ENCODE measurements at regions not wholly inside any gene's neighbourhood (a gene's known extent, or its start where the extent isn't known, plus 50 kb on each side); places are given as distances from the start of the nearest gene placed in this dataset.

DNA sequence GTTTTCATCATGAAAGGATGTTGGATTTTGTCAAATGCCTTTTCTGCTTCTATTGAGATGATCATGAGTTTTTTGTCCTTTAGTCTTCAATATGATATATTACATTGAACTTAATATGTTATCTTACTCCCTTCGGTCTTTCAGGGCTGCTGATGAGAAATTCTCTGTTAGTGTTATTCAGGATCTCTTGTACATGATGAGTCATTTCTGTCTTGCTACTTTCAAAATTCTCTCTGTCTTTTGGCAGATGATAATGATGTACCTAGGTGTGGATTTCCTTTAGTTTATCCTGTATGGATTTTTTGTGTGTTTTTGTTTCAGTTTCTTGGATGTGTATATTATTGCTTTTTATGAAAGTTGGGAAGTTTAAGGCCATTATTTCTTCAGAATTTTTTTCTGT, 320.9 kb upstream of the NPSR1 start:
- no peak overlapping the region for H3K27ac ChIP-seq
- no peaks in the 10 kb centered on the region for H3K36me3 ChIP-seq
- H3K4me1 ChIP-seq (ENCODE audit: low read depth): no peaks in the 10 kb centered on the region
- DNase-seq (ENCODE audit: low read depth in 1 of 2, low spot score in 1 of 2): no peak
- no peaks in the 10 kb centered on the region for H3K27me3 ChIP-seq
- TF ChIP-seq, protein P1, sequence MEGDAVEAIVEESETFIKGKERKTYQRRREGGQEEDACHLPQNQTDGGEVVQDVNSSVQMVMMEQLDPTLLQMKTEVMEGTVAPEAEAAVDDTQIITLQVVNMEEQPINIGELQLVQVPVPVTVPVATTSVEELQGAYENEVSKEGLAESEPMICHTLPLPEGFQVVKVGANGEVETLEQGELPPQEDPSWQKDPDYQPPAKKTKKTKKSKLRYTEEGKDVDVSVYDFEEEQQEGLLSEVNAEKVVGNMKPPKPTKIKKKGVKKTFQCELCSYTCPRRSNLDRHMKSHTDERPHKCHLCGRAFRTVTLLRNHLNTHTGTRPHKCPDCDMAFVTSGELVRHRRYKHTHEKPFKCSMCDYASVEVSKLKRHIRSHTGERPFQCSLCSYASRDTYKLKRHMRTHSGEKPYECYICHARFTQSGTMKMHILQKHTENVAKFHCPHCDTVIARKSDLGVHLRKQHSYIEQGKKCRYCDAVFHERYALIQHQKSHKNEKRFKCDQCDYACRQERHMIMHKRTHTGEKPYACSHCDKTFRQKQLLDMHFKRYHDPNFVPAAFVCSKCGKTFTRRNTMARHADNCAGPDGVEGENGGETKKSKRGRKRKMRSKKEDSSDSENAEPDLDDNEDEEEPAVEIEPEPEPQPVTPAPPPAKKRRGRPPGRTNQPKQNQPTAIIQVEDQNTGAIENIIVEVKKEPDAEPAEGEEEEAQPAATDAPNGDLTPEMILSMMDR (IDR thresholded peaks at IDR 0.05; ENCODE audit: low read depth, low read length): no peak
- H3K9me3 ChIP-seq (ENCODE audit: low read depth): no peaks in the 10 kb centered on the region
- no peak overlapping the region for H3K4me3 ChIP-seq

DNA sequence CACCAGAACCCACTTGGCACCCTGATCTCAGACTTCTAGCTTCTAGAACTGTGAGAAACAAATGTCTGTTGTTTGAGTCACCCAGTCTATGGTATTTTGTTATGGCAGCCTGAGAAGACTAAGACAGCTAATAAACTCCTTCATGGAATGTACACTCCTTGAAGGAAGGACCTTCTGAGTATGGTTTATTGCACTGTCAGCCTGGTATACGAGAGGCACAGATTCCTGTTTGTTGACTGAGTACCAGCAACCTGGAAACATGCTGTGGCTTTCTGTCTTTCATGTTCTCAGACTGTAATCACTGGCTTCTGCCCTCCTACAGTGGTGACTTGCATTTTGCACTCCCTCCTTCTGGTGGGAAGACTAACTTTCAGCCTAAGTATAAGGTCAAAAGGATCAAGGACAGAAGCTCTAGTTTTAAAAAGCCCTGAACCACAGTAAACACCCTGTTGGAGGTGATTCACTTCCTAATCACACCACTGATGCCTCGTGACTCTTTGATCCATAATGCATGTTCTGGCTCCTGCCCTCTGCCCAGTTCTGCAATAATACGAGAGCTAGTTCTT, 319.0 kb upstream of the NPSR1 start:
- no peaks in the 10 kb centered on the region for H3K27me3 ChIP-seq
- DNase-seq (ENCODE audit: low read depth in 1 of 2, low spot score in 1 of 2): no peak
- H3K4me1 ChIP-seq (ENCODE audit: low read depth): no peaks in the 10 kb centered on the region
- no peaks in the 10 kb centered on the region for H3K36me3 ChIP-seq
- no peaks in the 10 kb centered on the region for H3K9me3 ChIP-seq (ENCODE audit: low read depth)
- H3K4me3 ChIP-seq: no peak overlapping the region
- H3K27ac ChIP-seq: no peak overlapping the region
- TF ChIP-seq, protein P1 (IDR thresholded peaks at IDR 0.05; ENCODE audit: low read depth, low read length): no peak

DNA sequence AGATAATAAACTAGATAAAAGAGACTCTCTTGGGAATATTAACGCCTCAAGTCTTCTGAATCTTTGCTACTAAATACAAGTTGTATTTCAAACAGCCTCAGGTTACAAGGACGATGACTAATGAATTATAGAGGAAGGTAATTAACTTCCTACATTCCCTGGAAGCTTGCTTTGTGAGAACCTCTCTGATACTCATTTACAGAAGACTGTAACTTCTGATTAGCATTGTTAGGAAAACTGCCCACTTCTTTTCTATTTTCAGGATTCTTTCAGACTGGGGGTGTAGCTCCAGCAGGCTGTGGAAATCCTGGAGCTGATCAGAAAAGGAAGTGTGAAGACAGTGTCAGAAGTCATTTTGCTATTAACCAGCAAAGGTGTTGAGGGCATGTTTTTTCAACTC, 316.7 kb upstream of the NPSR1 start:
- no peaks in the 10 kb centered on the region for H3K4me1 ChIP-seq (ENCODE audit: low read depth)
- H3K9me3 ChIP-seq (ENCODE audit: low read depth): no peaks in the 10 kb centered on the region
- H3K27me3 ChIP-seq: no peaks in the 10 kb centered on the region
- H3K36me3 ChIP-seq: no peaks in the 10 kb centered on the region
- TF ChIP-seq, protein P1 (IDR thresholded peaks at IDR 0.05; ENCODE audit: low read depth, low read length): no peak
- H3K4me3 ChIP-seq: no peak overlapping the region
- no peak overlapping the region for H3K27ac ChIP-seq
- DNase-seq (ENCODE audit: low read depth in 1 of 2, low spot score in 1 of 2): no peak

DNA sequence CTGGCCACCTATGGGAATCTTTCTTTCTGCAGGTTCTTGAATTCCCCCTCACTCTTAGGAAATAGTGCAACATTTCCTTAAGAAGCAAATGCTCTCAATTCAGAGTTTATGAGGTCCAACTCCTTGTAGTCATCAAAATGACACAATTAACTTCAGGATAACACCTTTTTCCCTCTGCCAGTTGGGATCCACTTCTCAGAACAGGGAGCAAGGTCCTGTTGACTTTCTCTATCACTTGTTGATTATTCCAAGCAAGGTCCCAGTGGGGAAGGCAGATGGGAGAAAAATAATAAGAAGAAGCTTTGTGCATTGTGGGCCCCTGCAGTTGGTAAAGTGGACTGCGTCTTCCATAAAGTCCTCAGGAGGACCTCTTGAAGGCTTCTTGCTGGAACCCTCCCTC, 315.6 kb upstream of the NPSR1 start:
- H3K4me1 ChIP-seq (ENCODE audit: low read depth): no peaks in the 10 kb centered on the region
- no peak overlapping the region for H3K4me3 ChIP-seq
- H3K27ac ChIP-seq: no peak overlapping the region
- TF ChIP-seq, protein P1 (IDR thresholded peaks at IDR 0.05; ENCODE audit: low read depth, low read length): no peak
- no peaks in the 10 kb centered on the region for H3K36me3 ChIP-seq
- no peak for DNase-seq (ENCODE audit: low read depth in 1 of 2, low spot score in 1 of 2)
- H3K27me3 ChIP-seq: no peaks in the 10 kb centered on the region
- H3K9me3 ChIP-seq (ENCODE audit: low read depth): no peaks in the 10 kb centered on the region

GRCh38 chr7:34343667-34344066, 314.4 kb upstream of the NPSR1 start:
- no peaks in the 10 kb centered on the region for H3K4me1 ChIP-seq (ENCODE audit: low read depth)
- DNase-seq (ENCODE audit: low read depth in 1 of 2, low spot score in 1 of 2): no peak
- H3K36me3 ChIP-seq: no peaks in the 10 kb centered on the region
- H3K27ac ChIP-seq: no peak overlapping the region
- H3K27me3 ChIP-seq: no peaks in the 10 kb centered on the region
- no peaks in the 10 kb centered on the region for H3K9me3 ChIP-seq (ENCODE audit: low read depth)
- H3K4me3 ChIP-seq: no peak overlapping the region
- TF ChIP-seq, protein P1 (IDR thresholded peaks at IDR 0.05; ENCODE audit: low read depth, low read length): no peak

- TF ChIP-seq, protein P1 (IDR thresholded peaks at IDR 0.05; ENCODE audit: low read depth, low read length): no peak
- DNase-seq (ENCODE audit: low read depth in 1 of 2, low spot score in 1 of 2): no peak
- H3K4me1 ChIP-seq (ENCODE audit: low read depth): no peaks in the 10 kb centered on the region
- H3K4me3 ChIP-seq: no peak overlapping the region
- H3K9me3 ChIP-seq (ENCODE audit: low read depth): no peaks in the 10 kb centered on the region
- no peaks in the 10 kb centered on the region for H3K36me3 ChIP-seq
- no peaks in the 10 kb centered on the region for H3K27me3 ChIP-seq
- H3K27ac ChIP-seq: no peak overlapping the region
Observed at GRCh38 chr7:34354011-34354410, 304.0 kb upstream of the NPSR1 start.

Data from cardiac muscle cell (in vitro differentiated cells and primary cell).